ENCODE measurements at regions not wholly inside any gene's neighbourhood (a gene's known extent, or its start where the extent isn't known, plus 50 kb on each side); places are given as distances from the start of the nearest gene placed in this dataset.
A peak's percentile ranks its signal among the peaks of the same experiment; 100 is the strongest.

DNA sequence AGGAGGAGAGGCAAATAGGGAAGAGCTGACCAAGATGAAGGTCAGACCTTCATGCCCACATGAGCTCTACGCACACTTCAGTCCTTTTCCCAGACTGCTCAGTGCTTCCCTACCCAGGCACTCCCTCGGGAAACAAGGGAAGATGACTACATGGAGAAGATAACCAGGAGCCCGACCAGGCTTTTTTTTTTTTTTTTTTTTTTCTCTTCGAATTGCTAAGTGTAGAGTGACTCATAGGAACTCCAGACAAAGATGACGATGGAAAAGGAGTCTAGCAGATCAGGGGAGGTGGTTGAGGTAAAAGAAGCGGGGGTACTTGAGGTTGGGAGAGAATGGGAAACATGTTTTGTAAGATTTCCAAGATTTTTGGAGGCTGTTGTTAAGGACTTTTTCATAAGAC is 526.1 kb downstream of the BNC2 start:
- TF ChIP-seq, protein P1, sequence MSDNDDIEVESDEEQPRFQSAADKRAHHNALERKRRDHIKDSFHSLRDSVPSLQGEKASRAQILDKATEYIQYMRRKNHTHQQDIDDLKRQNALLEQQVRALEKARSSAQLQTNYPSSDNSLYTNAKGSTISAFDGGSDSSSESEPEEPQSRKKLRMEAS (IDR thresholded peaks at IDR 0.05) = peak; percentile 42; the same call in 1 of the 2 replicates
- no peak for TF ChIP-seq ELK1 (IDR thresholded peaks at IDR 0.05; ENCODE audit: low read depth, low read length)
- TF ChIP-seq JUNB (IDR thresholded peaks at IDR 0.05) = peak; percentile 41; the same call in 1 of the 2 replicates
- TF ChIP-seq FOSL2 (IDR thresholded peaks at IDR 0.05) = peak; percentile 42; the same call in 1 of the 2 replicates
- peak; percentile 61 for TF ChIP-seq FOSL2 (CRISPR knock-in tag; IDR thresholded peaks at IDR 0.05)
- TF ChIP-seq EP300 (IDR thresholded peaks at IDR 0.05) = peak; percentile 14 to 16; a peak in 1 of 5 replicates
- TF ChIP-seq RFX5 (IDR thresholded peaks at IDR 0.05) = no peak
- TF ChIP-seq RAD21 (conservative IDR thresholded peaks at IDR 0.05 in 1 of 2, IDR thresholded peaks at IDR 0.05 in 1 of 2) = 0 out of 5 replicates have a peak, but pooled peaks of 1 of the 2 experiments have one; percentile 13
- 0 out of 4 replicates have a peak, but pooled peaks of 1 of the 2 experiments have one; percentile 5 for TF ChIP-seq CEBPB (IDR thresholded peaks at IDR 0.05)
- TF ChIP-seq GATA3 (IDR thresholded peaks at IDR 0.05; ENCODE audit: borderline replicate concordance) = no peak
- no peak for TF ChIP-seq HMGXB4 (CRISPR knock-in tag; IDR thresholded peaks at IDR 0.05; ENCODE audit: borderline replicate concordance)
- TF ChIP-seq ATOH8 (CRISPR knock-in tag; IDR thresholded peaks at IDR 0.05; ENCODE audit: low read depth) = peak; percentile 44; the same call in 1 of the 2 replicates
- 0 out of 5 replicates have a peak, but pooled peaks of 1 of the 2 experiments have one; percentile 22 for TF ChIP-seq JUN (IDR thresholded peaks at IDR 0.05)
- no peak for TF ChIP-seq PHF8 (IDR thresholded peaks at IDR 0.05; ENCODE audit: borderline replicate concordance, low read depth)
- no peak for TF ChIP-seq CHD4 (IDR thresholded peaks at IDR 0.05; ENCODE audit: borderline replicate concordance)
- TF ChIP-seq TFCP2L1 (CRISPR knock-in tag; IDR thresholded peaks at IDR 0.05) = no peak
- DNase-seq (ENCODE audit: low read depth in 1 of 2, low spot score in 1 of 2) = peak; percentile 66 to 84
- H3K4me1 ChIP-seq = peaks cover 32% of the 10 kb centered on the region
- peak; percentile 36 for FAIRE-seq
- ChIA-PET CTCF (interaction anchor here (1.5 to 1.9 kb wide), 2 partner anchors 9 to 11 kb away, joined by 4 to 6 read pairs; no protein-coding TSS in a partner anchor), POLR2A (interaction anchor here (0.7 to 1.4 kb wide), 2 partner anchors 8 to 24 kb away, joined by 4 to 6 read pairs; no protein-coding TSS in a partner anchor)
- H3K4me3 ChIP-seq = no peak overlapping the region
- 23% methylated on average over 6 of the region's 6 CpGs for WGBS (ENCODE audit: missing lambda C conversion rate)
- H3K27ac ChIP-seq = peak overlapping the region; percentile 74 to 96
- no peaks in the 10 kb centered on the region for H3K9me3 ChIP-seq
- peak overlapping the region; percentile 42 for H3K4me2 ChIP-seq
- peak; percentile 82 to 88 for ATAC-seq

DNA sequence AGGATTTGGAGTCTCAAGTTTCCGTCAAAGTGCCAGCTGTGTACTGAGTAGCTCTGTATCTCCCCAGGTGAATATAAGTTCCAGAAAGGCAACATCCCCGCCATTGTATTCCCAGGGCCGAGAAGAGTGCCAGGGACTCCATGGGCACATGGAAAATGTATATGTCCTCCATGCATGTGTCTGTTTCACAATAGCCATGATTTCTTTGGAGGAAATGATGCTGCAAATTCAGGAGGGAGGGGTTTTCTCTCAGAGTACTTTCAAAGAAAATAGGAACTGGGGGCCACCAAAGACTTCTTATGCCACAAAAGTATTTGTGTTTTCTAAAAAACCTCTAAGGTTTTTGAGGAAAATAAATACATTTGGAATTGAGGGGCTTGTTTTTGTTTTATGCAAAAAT is 524.6 kb downstream of the BNC2 start:
- no peak for FAIRE-seq
- ChIA-PET CTCF (interaction anchor here (1.9 kb wide), 1 partner anchor 10 kb away, joined by 4 read pairs; no protein-coding TSS in a partner anchor), POLR2A (no interaction called here)
- 90% methylated on average over 3 of the region's 3 CpGs for WGBS (ENCODE audit: missing lambda C conversion rate)
- no peak for TF ChIP-seq PBX3 (IDR thresholded peaks at IDR 0.05)
- no peak for TF ChIP-seq CTCF (IDR thresholded peaks at IDR 0.05)
- TF ChIP-seq CHD4 (IDR thresholded peaks at IDR 0.05; ENCODE audit: borderline replicate concordance) = no peak
- TF ChIP-seq PHF8 (IDR thresholded peaks at IDR 0.05; ENCODE audit: borderline replicate concordance, low read depth) = no peak
- no peak for TF ChIP-seq MAZ (IDR thresholded peaks at IDR 0.05; ENCODE audit: borderline replicate concordance, low read depth, low read length)
- no peak for TF ChIP-seq RCOR1 (IDR thresholded peaks at IDR 0.05; ENCODE audit: low read depth, low read length)
- TF ChIP-seq FOSL2 (IDR thresholded peaks at IDR 0.05) = no peak
- TF ChIP-seq FOSL2 (CRISPR knock-in tag; IDR thresholded peaks at IDR 0.05) = no peak
- no peak for TF ChIP-seq FOSB (CRISPR knock-in tag; IDR thresholded peaks at IDR 0.05)
- no peak for TF ChIP-seq JUN (IDR thresholded peaks at IDR 0.05)
- Histone ChIP-seq H3K4me3 (no peak overlapping the region), H3K4me2 (no peak overlapping the region), H3K4me1 (peaks cover 32% of the 10 kb centered on the region), H3K27ac (peak overlapping the region; percentile 74 to 96; a peak in 5 of 6 replicates), H3K9me3 (no peaks in the 10 kb centered on the region)
- DNase-seq (ENCODE audit: low read depth in 1 of 2, low spot score in 1 of 2) = no peak
- ATAC-seq = no peak
